WTC11 (cell line): ENCODE measurements at regions not wholly inside any gene's neighbourhood (a gene's known extent, or its start where the extent isn't known, plus 50 kb on each side); places are given as distances from the start of the nearest gene placed in this dataset.

ENCODE experiments used
- ATAC-seq: fragments of 200-7000 bp; cut with Tn5 transposase; 2 replicates; pipeline ENCODE4 v1.10.0; 2021; ENCODE audit warnings: mild to moderate bottlenecking, moderate library complexity
- CTCF ChIA-PET: fragments of 300-600 bp; sonication (Branson Sonifier 250); formaldehyde crosslinking; loops from one replicate; lab custom pipeline; 2021; ENCODE audit warnings: antibody characterized with exemption; lab: Charles Lee
- POLR2A ChIA-PET: fragments of 350-600 bp; sonication (Branson Sonifier 250); formaldehyde crosslinking; loops from one replicate; lab custom pipeline; 2021; ENCODE audit warnings: antibody characterized with exemption; lab: Charles Lee
- DNase-seq: peaks from one replicate; pipeline ENCODE4 v3.0.0; 2021; ENCODE audit warnings: low spot score
- H3K27ac Mint-ChIP-seq: 2 replicates; pipeline ENCODE4 v1.8.0; 2021; ENCODE audit warnings: mixed read lengths
- H3K27me3 Mint-ChIP-seq: 2 replicates; pipeline ENCODE4 v1.8.0; 2021; ENCODE audit warnings: low read depth, mild to moderate bottlenecking, moderate library complexity, mixed read lengths
- H3K36me3 Mint-ChIP-seq: 2 replicates; pipeline ENCODE4 v1.8.0; 2021; ENCODE audit warnings: mixed read lengths
- H3K4me1 Mint-ChIP-seq: 2 replicates; pipeline ENCODE4 v1.8.0; 2022; ENCODE audit warnings: mixed read lengths
- H3K4me3 Mint-ChIP-seq: 2 replicates; pipeline ENCODE4 v1.8.0; 2021; ENCODE audit warnings: mild to moderate bottlenecking, moderate library complexity, mixed read lengths
- H3K9me3 Mint-ChIP-seq: 2 replicates; pipeline ENCODE4 v1.8.0; 2021; ENCODE audit warnings: mixed read lengths
- CBFB ChIP-seq: sonication (generic); formaldehyde crosslinking; IDR thresholded peaks from 2 replicates; pipeline ENCODE4 v1.8.1; 2022; ENCODE audit warnings: mild to moderate bottlenecking, low read depth, missing genetic modification reagents
- E2F4 ChIP-seq: sonication (generic); formaldehyde crosslinking; IDR thresholded peaks from 2 replicates; pipeline ENCODE4 v1.8.1; 2022; ENCODE audit warnings: low read depth, mild to moderate bottlenecking, moderate library complexity, missing genetic modification reagents, borderline replicate concordance
- MYBL2 ChIP-seq: sonication (generic); formaldehyde crosslinking; IDR thresholded peaks from 2 replicates; pipeline ENCODE4 v1.8.1; 2023; ENCODE audit warnings: mild to moderate bottlenecking, moderate library complexity, missing genetic modification reagents
- OVOL2 ChIP-seq: fragments of 250-450 bp; sonication (Bioruptor Pico); IDR thresholded peaks from 2 replicates; pipeline ENCODE4 v1.9.0; 2021; ENCODE audit warnings: mild to moderate bottlenecking, borderline replicate concordance
- RORB ChIP-seq: fragments of 250-450 bp; sonication (Bioruptor Pico); IDR thresholded peaks from 2 replicates; pipeline ENCODE4 v1.9.0; 2021; ENCODE audit warnings: mild to moderate bottlenecking
- SOX15 ChIP-seq: fragments of 250-450 bp; sonication (Bioruptor Pico); IDR thresholded peaks from 2 replicates; pipeline ENCODE4 v1.9.0; 2021; ENCODE audit warnings: mild to moderate bottlenecking
- STAT6 ChIP-seq: sonication (generic); formaldehyde crosslinking; conservative IDR thresholded peaks from 2 replicates; pipeline ENCODE4 v1.8.1; 2023; ENCODE audit warnings: mild to moderate bottlenecking, low read depth, missing genetic modification reagents, moderate library complexity
- ZBTB21 ChIP-seq: sonication (generic); formaldehyde crosslinking; IDR thresholded peaks from 2 replicates; pipeline ENCODE4 v1.8.1; 2023; ENCODE audit warnings: mild to moderate bottlenecking, missing genetic modification reagents, borderline replicate concordance
- ZBTB43 ChIP-seq: sonication (generic); formaldehyde crosslinking; IDR thresholded peaks from 2 replicates; pipeline ENCODE4 v1.8.1; 2023; ENCODE audit warnings: mild to moderate bottlenecking, missing genetic modification reagents
- ZNF263 ChIP-seq: sonication (generic); formaldehyde crosslinking; IDR thresholded peaks from 2 replicates; pipeline ENCODE4 v1.8.1; 2022; ENCODE audit warnings: low read depth, mild to moderate bottlenecking, moderate library complexity, missing genetic modification reagents
- ZNF317 ChIP-seq: sonication (generic); formaldehyde crosslinking; IDR thresholded peaks from 2 replicates; pipeline ENCODE4 v1.8.1; 2023; ENCODE audit warnings: low read depth, mild to moderate bottlenecking, moderate library complexity, missing genetic modification reagents, borderline replicate concordance
- ZNF423 ChIP-seq: fragments of 250-450 bp; sonication (Bioruptor Pico); IDR thresholded peaks from 2 replicates; pipeline ENCODE4 v2.1.2; 2022; ENCODE audit warnings: mild to moderate bottlenecking, moderate library complexity
- ZNF532 ChIP-seq: fragments of 250-450 bp; sonication (Bioruptor Pico); IDR thresholded peaks from 2 replicates; pipeline ENCODE4 v1.9.0; 2021; ENCODE audit warnings: mild to moderate bottlenecking, borderline replicate concordance
- TF ChIP-seq, protein P1 (sequence below): fragments of 200-600 bp; IDR thresholded peaks from 2 replicates; pipeline ENCODE4 v1.8.0; 2022; ENCODE audit warnings: antibody characterized with exemption
- TF ChIP-seq, protein P2 (sequence below): fragments of 250-450 bp; sonication (Bioruptor Pico); IDR thresholded peaks from 2 replicates; pipeline ENCODE4 v1.9.0; 2021; ENCODE audit warnings: mild to moderate bottlenecking
- TF ChIP-seq, protein P3 (sequence below): fragments of 250-450 bp; sonication (Bioruptor Pico); IDR thresholded peaks from 2 replicates; pipeline ENCODE4 v1.9.0; 2021; ENCODE audit warnings: mild to moderate bottlenecking
- TF ChIP-seq, protein P4 (sequence below): sonication (generic); formaldehyde crosslinking; IDR thresholded peaks from 2 replicates; pipeline ENCODE4 v1.8.0; 2023; ENCODE audit warnings: mild to moderate bottlenecking, missing genetic modification reagents

DNA sequence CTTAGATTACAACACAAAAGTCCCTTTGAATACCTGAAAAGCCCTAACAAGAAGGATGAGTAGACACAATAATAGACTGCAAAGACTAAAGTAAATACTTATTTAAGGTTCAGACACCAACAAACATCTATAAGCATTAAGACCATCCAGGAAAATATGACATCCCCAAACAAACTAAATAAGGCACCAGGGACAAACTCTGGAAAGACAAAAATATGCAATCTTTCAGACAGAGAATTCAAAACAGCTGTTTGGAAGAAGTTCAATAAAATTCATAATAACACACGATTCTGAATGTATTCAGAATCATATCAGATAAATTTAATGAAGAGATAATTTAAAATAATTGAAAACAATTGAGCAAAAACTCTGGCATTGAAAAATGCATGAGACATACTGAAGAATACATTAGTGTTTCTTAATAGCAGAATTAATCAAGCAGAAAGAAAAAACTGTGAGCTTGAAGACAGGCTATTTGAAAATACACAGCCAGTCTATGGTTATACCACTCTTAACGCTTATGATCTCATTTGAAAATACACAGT is 1388.8 kb downstream of the DSC3 start:
- DNase-seq = no peak
- H3K4me1 Mint-ChIP-seq = peaks cover 7% of the 10 kb centered on the region
- ChIA-PET POLR2A (no interaction called here), CTCF (no interaction called here)
- H3K4me3 Mint-ChIP-seq = no peak overlapping the region
- H3K27ac Mint-ChIP-seq = no peak overlapping the region
- H3K27me3 Mint-ChIP-seq = no peaks in the 10 kb centered on the region
- no peak for ATAC-seq
- H3K9me3 Mint-ChIP-seq = peaks cover 7% of the 10 kb centered on the region; the same call in 1 of the 2 replicates
- TF ChIP-seq ZNF423 (no peak), ZNF317 (CRISPR knock-in tag) (no peak), RORB (CRISPR knock-in tag) (no peak), ZBTB21 (no peak), STAT6 (CRISPR knock-in tag) (no peak), CBFB (no peak), ZNF532 (CRISPR knock-in tag) (no peak)
- TF ChIP-seq, protein P1, sequence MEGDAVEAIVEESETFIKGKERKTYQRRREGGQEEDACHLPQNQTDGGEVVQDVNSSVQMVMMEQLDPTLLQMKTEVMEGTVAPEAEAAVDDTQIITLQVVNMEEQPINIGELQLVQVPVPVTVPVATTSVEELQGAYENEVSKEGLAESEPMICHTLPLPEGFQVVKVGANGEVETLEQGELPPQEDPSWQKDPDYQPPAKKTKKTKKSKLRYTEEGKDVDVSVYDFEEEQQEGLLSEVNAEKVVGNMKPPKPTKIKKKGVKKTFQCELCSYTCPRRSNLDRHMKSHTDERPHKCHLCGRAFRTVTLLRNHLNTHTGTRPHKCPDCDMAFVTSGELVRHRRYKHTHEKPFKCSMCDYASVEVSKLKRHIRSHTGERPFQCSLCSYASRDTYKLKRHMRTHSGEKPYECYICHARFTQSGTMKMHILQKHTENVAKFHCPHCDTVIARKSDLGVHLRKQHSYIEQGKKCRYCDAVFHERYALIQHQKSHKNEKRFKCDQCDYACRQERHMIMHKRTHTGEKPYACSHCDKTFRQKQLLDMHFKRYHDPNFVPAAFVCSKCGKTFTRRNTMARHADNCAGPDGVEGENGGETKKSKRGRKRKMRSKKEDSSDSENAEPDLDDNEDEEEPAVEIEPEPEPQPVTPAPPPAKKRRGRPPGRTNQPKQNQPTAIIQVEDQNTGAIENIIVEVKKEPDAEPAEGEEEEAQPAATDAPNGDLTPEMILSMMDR = no peak
- no peaks in the 10 kb centered on the region for H3K36me3 Mint-ChIP-seq

DNA sequence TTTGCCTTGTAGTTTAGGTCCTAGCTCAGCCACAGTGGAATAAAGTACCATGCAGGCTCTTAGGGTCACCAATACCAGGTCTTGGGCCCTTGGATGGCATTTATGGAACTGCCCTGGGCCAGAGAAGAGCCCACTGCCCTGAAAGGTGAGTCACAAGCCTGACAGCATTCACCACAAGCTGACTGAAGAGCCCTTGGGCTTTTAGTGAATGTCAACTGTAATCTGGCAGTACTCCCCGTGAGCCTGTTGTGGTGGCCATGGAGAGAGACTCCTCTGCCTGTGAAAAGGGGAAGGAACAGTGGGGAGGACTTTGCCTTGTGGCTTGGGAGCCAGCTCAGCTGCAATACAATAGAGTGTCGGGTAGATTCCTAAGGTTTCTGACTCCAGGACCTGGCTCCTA is 1389.7 kb downstream of the DSC3 start:
- ChIA-PET POLR2A (no interaction called here), CTCF (no interaction called here)
- DNase-seq = no peak
- no peak for ATAC-seq
- peaks cover 1% of the 10 kb centered on the region; the same call in 1 of the 2 replicates for H3K9me3 Mint-ChIP-seq
- no peaks in the 10 kb centered on the region for H3K36me3 Mint-ChIP-seq
- H3K4me1 Mint-ChIP-seq = peaks cover 7% of the 10 kb centered on the region
- no peaks in the 10 kb centered on the region for H3K27me3 Mint-ChIP-seq
- no peak overlapping the region for H3K4me3 Mint-ChIP-seq
- H3K27ac Mint-ChIP-seq = no peak overlapping the region
- TF ChIP-seq MYBL2 (no peak), OVOL2 (no peak), ZNF263 (CRISPR knock-in tag) (no peak), ZBTB43 (CRISPR knock-in tag) (no peak), E2F4 (CRISPR knock-in tag) (no peak), SOX15 (CRISPR knock-in tag) (no peak), ZBTB21 (no peak)
- TF ChIP-seq, protein P2, sequence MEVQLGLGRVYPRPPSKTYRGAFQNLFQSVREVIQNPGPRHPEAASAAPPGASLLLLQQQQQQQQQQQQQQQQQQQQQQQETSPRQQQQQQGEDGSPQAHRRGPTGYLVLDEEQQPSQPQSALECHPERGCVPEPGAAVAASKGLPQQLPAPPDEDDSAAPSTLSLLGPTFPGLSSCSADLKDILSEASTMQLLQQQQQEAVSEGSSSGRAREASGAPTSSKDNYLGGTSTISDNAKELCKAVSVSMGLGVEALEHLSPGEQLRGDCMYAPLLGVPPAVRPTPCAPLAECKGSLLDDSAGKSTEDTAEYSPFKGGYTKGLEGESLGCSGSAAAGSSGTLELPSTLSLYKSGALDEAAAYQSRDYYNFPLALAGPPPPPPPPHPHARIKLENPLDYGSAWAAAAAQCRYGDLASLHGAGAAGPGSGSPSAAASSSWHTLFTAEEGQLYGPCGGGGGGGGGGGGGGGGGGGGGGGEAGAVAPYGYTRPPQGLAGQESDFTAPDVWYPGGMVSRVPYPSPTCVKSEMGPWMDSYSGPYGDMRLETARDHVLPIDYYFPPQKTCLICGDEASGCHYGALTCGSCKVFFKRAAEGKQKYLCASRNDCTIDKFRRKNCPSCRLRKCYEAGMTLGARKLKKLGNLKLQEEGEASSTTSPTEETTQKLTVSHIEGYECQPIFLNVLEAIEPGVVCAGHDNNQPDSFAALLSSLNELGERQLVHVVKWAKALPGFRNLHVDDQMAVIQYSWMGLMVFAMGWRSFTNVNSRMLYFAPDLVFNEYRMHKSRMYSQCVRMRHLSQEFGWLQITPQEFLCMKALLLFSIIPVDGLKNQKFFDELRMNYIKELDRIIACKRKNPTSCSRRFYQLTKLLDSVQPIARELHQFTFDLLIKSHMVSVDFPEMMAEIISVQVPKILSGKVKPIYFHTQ (CRISPR knock-in tag) = no peak
- TF ChIP-seq, protein P3, sequence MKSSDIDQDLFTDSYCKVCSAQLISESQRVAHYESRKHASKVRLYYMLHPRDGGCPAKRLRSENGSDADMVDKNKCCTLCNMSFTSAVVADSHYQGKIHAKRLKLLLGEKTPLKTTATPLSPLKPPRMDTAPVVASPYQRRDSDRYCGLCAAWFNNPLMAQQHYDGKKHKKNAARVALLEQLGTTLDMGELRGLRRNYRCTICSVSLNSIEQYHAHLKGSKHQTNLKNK = no peak
- TF ChIP-seq, protein P4, sequence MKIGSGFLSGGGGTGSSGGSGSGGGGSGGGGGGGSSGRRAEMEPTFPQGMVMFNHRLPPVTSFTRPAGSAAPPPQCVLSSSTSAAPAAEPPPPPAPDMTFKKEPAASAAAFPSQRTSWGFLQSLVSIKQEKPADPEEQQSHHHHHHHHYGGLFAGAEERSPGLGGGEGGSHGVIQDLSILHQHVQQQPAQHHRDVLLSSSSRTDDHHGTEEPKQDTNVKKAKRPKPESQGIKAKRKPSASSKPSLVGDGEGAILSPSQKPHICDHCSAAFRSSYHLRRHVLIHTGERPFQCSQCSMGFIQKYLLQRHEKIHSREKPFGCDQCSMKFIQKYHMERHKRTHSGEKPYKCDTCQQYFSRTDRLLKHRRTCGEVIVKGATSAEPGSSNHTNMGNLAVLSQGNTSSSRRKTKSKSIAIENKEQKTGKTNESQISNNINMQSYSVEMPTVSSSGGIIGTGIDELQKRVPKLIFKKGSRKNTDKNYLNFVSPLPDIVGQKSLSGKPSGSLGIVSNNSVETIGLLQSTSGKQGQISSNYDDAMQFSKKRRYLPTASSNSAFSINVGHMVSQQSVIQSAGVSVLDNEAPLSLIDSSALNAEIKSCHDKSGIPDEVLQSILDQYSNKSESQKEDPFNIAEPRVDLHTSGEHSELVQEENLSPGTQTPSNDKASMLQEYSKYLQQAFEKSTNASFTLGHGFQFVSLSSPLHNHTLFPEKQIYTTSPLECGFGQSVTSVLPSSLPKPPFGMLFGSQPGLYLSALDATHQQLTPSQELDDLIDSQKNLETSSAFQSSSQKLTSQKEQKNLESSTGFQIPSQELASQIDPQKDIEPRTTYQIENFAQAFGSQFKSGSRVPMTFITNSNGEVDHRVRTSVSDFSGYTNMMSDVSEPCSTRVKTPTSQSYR (CRISPR knock-in tag) = no peak
